NT2/D1 (cell line): ENCODE measurements at regions not wholly inside any gene's neighbourhood (a gene's known extent, or its start where the extent isn't known, plus 50 kb on each side); places are given as distances from the start of the nearest gene placed in this dataset.

ENCODE experiments used
- SUZ12 ChIP-seq: IDR thresholded peaks from 2 replicates; pipeline ENCODE4 v1.6.1; 2011; ENCODE audit not compliant: insufficient read length, insufficient read depth; ENCODE audit errors: extremely low read depth
- YY1 ChIP-seq: IDR thresholded peaks from 2 replicates; pipeline ENCODE4 v1.6.1; 2011; ENCODE audit not compliant: insufficient read length, insufficient read depth
- ZNF274 ChIP-seq: IDR thresholded peaks from 2 replicates; pipeline ENCODE4 v1.6.1; 2011; ENCODE audit warnings: mild to moderate bottlenecking, low read depth, low read length

- no peak for TF ChIP-seq SUZ12
- no peak for TF ChIP-seq YY1
- no peak for TF ChIP-seq ZNF274
Measured at GRCh38 chr3:118239253-118239652, 795.4 kb downstream of the IGSF11 start.
